OCI-LY1 (cell line): ENCODE measurements at regions not wholly inside any gene's neighbourhood (a gene's known extent, or its start where the extent isn't known, plus 50 kb on each side); places are given as distances from the start of the nearest gene placed in this dataset.

Source experiments
- EZH2 ChIP-seq: fragments of 200-600 bp; sonication (generic), shearing (Covaris generic); IDR thresholded peaks from 2 replicates; pipeline ENCODE4 v1.8.0; 2017; ENCODE audit warnings: borderline replicate concordance, mixed run types, mild to moderate bottlenecking, antibody characterized with exemption, low read length, moderate library complexity, mixed read lengths
- TF ChIP-seq, protein P1 (sequence below): fragments of 200-600 bp; sonication (generic), shearing (Covaris generic); IDR thresholded peaks from 2 replicates; pipeline ENCODE4 v1.5.1; 2017; ENCODE audit warnings: mild to moderate bottlenecking, antibody characterized with exemption, low read length, moderate library complexity, mixed read lengths

DNA sequence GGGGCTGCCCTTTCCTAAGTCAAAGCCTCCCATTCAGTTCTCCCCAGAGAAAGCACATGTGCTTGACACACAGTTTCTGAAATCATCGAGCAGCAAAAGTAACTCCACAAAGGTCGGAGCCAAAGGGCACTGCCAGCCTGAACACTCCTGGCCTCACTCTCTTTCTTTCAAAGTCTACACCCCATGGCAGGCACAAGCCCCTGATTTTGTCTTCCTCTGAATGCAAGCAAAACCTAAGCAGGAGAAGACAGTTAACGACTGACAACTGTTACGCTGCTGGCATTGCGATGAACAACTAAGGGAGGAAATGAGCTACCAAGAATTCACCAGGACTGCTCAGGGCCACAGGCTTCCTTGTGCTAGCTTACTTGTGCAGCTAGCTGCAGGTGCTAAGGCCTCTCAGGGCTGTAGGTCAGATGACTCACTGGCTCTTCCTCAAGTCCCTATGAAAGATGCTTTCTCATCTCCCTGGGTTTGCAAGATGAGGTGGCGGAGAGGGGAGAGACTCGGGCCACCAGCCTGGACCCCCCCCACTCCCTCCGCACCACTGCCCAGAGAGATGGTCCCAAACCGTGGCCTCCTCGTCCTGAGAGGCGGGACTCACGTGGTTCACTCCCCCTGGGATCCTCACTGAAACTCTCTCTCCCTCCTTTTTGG is 208.2 kb downstream of the DLL1 start:
- TF ChIP-seq, protein P1, sequence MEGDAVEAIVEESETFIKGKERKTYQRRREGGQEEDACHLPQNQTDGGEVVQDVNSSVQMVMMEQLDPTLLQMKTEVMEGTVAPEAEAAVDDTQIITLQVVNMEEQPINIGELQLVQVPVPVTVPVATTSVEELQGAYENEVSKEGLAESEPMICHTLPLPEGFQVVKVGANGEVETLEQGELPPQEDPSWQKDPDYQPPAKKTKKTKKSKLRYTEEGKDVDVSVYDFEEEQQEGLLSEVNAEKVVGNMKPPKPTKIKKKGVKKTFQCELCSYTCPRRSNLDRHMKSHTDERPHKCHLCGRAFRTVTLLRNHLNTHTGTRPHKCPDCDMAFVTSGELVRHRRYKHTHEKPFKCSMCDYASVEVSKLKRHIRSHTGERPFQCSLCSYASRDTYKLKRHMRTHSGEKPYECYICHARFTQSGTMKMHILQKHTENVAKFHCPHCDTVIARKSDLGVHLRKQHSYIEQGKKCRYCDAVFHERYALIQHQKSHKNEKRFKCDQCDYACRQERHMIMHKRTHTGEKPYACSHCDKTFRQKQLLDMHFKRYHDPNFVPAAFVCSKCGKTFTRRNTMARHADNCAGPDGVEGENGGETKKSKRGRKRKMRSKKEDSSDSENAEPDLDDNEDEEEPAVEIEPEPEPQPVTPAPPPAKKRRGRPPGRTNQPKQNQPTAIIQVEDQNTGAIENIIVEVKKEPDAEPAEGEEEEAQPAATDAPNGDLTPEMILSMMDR = no peak
- no peak for TF ChIP-seq EZH2
